NB4 (cell line): ENCODE measurements at regions not wholly inside any gene's neighbourhood (a gene's known extent, or its start where the extent isn't known, plus 50 kb on each side); places are given as distances from the start of the nearest gene placed in this dataset.

ENCODE experiments used
- POLR2A ChIP-seq: IDR thresholded peaks from 2 replicates; pipeline ENCODE4 v1.6.1; 2011; ENCODE audit warnings: mild to moderate bottlenecking; ENCODE audit not compliant: insufficient read length; ENCODE audit errors: extremely low read depth
- TF ChIP-seq, protein P1 (sequence below): IDR thresholded peaks from one replicate; pipeline ENCODE4 v1.5.1; 2012; ENCODE audit warnings: low read depth, low read length
- TF ChIP-seq, protein P2 (sequence below): IDR thresholded peaks from 2 replicates; pipeline ENCODE4 v1.6.1; 2011; ENCODE audit warnings: low read depth, low read length

DNA sequence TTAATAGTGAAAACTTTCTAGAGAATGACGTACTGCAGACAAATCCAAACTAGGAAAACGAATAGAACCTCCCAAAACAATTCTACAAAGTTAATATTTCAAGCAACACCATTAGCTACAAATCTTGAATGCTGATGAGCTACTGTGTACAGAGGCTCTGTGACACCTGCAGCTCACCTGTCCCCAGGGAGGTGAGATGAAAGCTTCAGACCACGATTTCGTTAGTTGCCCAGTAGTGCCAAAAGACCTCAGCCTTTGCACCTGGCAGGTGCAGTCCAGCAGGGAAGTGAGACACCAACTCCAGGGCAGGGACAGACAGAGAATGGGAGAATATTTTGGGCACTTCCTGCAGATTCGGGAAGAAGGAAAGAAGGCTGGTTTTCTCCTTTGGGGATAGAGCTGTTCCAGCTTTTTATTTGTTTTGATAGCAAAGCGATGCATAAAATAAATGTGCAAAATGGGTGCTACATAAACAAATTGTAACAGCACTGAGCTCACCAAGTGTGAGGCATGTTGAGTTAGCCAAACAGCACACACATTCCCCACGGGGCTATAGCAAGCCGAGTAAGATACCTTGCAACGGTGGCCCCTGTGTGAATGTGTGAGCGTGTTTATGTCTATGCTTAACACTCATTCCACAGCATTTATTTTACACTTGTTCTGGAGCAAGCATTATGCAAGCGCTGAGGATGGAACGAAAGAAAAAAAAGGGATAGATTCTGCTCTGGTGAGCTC is 1024.8 kb upstream of the AUTS2 start:
- TF ChIP-seq, protein P1, sequence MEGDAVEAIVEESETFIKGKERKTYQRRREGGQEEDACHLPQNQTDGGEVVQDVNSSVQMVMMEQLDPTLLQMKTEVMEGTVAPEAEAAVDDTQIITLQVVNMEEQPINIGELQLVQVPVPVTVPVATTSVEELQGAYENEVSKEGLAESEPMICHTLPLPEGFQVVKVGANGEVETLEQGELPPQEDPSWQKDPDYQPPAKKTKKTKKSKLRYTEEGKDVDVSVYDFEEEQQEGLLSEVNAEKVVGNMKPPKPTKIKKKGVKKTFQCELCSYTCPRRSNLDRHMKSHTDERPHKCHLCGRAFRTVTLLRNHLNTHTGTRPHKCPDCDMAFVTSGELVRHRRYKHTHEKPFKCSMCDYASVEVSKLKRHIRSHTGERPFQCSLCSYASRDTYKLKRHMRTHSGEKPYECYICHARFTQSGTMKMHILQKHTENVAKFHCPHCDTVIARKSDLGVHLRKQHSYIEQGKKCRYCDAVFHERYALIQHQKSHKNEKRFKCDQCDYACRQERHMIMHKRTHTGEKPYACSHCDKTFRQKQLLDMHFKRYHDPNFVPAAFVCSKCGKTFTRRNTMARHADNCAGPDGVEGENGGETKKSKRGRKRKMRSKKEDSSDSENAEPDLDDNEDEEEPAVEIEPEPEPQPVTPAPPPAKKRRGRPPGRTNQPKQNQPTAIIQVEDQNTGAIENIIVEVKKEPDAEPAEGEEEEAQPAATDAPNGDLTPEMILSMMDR = no peak
- no peak for TF ChIP-seq POLR2A
- TF ChIP-seq, protein P2, sequence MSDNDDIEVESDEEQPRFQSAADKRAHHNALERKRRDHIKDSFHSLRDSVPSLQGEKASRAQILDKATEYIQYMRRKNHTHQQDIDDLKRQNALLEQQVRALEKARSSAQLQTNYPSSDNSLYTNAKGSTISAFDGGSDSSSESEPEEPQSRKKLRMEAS = no peak
